Neuron (in vitro differentiated cells): ENCODE measurements at regions not wholly inside any gene's neighbourhood (a gene's known extent, or its start where the extent isn't known, plus 50 kb on each side); places are given as distances from the start of the nearest gene placed in this dataset.

Experiments used
- H2AFZ ChIP-seq: one replicate; pipeline ENCODE4 v1.6.1; 2013; ENCODE audit warnings: low read depth, mild to moderate bottlenecking, inconsistent platforms, low read length, moderate library complexity
- H3K27me3 ChIP-seq: one replicate; pipeline ENCODE4 v1.6.1; 2013; ENCODE audit warnings: low read length; ENCODE audit not compliant: insufficient read depth
- H3K36me3 ChIP-seq: one replicate; pipeline ENCODE4 v1.6.1; 2013; ENCODE audit warnings: low read length; ENCODE audit not compliant: insufficient read depth
- H3K4me1 ChIP-seq: one replicate; pipeline ENCODE4 v1.6.1; 2013; ENCODE audit warnings: low read length; ENCODE audit not compliant: insufficient read depth
- H3K4me3 ChIP-seq: 2 replicates; pipeline ENCODE4 v1.5.1; 2013; ENCODE audit warnings: mild to moderate bottlenecking, low read length, moderate library complexity
- H3K9me3 ChIP-seq: one replicate; pipeline ENCODE4 v1.6.1; 2013; ENCODE audit warnings: low read length

DNA sequence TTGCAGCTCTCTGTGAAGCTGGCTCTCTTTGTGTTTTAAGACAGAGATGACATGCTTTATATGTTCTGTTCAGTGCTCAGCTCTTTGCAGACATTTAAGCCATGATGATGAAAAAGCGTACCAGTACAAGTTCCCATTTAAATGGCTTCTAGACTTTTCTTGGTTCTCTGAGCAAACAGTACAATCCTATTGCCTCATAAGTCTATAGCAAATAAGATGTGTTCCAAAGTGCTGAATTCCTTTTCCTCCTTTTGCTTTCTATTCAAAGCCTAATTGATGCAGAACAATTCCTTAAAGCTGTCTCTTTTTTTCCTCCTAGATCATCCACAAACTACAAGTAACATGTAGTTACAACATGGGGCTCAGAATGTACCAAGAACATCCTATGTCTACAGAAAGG is 168.8 kb upstream of the SPATS2L start:
- peaks cover 38% of the 10 kb centered on the region for H3K4me1 ChIP-seq
- no peaks in the 10 kb centered on the region for H3K27me3 ChIP-seq
- no peaks in the 10 kb centered on the region for H3K36me3 ChIP-seq
- no peak overlapping the region for H2AFZ ChIP-seq
- H3K9me3 ChIP-seq, result peaks cover 2% of the 10 kb centered on the region
- H3K4me3 ChIP-seq, result no peak overlapping the region

DNA sequence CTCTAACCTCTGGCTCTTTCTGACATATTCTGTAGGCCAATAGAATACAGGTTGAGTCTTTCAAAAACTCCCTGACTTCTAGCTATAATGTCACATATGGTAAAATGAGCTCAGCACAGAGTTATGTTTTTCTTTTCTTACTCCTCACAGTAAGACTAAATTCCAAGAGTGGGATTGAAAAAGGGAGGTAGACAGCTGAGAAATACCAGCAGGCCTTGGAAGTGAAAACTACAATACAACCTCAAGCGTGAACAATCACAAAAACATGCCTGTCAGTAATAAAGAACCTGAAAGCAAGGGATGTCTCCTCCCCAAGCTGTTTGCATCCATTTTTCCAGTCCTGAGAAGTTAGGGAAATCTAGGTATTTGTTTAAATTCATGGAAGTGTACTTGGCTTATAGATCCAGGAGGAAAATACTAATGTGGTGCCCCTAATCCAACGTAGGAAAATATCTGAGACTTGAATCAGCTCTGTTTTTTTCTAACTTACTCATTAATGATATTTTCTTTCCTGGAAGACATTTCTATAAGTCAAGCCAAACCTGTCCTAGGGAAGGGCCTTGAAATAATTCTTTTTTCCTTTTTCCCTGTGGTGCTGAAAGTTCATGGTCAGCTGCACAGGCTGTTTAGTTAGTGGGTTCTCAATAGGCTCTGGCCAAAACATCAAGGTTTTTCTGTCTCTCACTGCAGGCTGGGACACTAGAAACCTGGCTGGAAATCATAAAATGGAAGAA is 167.9 kb upstream of the SPATS2L start:
- Histone ChIP-seq H3K9me3 (peaks cover 2% of the 10 kb centered on the region), H3K4me1 (peaks cover 31% of the 10 kb centered on the region)

DNA sequence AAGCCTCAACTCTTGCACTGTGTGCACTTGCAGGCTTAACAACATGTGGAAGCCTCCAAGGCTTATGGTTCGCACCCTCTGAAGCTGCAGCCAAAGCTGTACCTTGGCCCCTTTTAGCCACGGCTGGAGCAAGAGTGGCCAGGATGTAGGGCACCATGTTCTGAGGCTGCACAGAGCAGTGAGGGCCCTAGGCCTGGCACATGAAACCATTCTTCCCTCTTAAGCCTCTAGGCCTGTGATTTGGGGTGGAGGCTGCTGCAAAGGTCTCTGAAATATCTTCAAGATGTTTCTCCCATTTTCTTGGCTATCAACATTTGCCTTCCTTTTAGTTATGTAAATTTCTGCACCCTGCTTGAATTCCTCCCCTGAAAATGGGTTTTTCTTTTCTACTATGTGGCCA is 161.9 kb upstream of the SPATS2L start:
- Histone ChIP-seq H3K4me1 (peaks cover under 1% of the 10 kb centered on the region), H2AFZ (no peak overlapping the region), H3K36me3 (no peaks in the 10 kb centered on the region), H3K9me3 (peaks cover 6% of the 10 kb centered on the region), H3K4me3 (no peak overlapping the region), H3K27me3 (no peaks in the 10 kb centered on the region)

More for the DNA sequence above, 167.9 kb upstream of the SPATS2L start:
- Histone ChIP-seq H3K4me3 (no peak overlapping the region), H3K27me3 (no peaks in the 10 kb centered on the region), H2AFZ (no peak overlapping the region), H3K36me3 (no peaks in the 10 kb centered on the region)

DNA sequence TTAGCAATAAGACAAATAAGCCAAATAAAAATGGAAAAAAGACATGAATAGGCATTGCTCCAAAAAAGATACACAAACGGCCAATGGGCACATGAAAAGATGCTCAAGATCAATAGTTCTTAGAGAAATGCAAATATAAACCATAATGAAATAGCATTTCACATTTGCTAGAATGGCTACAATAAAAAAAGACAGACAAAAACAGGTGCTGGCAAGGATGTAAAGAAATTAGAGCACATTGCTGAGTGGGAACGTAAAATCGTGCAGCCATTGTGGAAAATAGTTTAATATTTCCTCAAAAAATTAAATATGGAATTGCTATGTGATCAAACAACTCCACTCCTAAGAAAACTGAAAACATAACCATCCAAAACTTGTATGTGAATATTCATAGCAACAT is 160.0 kb upstream of the SPATS2L start:
- no peaks in the 10 kb centered on the region for H3K27me3 ChIP-seq

DNA sequence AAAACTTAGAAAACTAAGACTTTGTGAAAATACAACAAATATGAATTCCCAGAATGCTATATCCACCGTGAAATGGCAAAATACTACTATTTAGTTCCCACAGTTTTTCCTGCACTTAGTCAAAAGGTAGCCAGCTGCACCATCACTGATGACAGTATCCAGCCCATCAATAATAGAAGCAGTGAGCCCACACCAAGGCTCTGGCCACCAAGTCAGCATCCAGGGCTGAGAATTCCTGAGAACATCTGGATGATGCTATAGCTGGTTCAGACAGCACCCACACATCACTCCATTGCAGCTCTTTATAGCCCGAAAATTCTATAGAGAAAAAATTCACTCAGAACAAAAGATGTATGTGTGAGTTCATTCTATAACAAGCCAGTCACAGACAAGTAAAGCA is 159.1 kb upstream of the SPATS2L start:
- Histone ChIP-seq H2AFZ (no peak overlapping the region), H3K4me3 (no peak overlapping the region), H3K9me3 (peaks cover 10% of the 10 kb centered on the region), H3K27me3 (no peaks in the 10 kb centered on the region), H3K4me1 (no peaks in the 10 kb centered on the region), H3K36me3 (no peaks in the 10 kb centered on the region)

More for the DNA sequence above, 160.0 kb upstream of the SPATS2L start:
- Histone ChIP-seq H2AFZ (no peak overlapping the region), H3K4me3 (no peak overlapping the region), H3K36me3 (no peaks in the 10 kb centered on the region), H3K4me1 (no peaks in the 10 kb centered on the region), H3K9me3 (peaks cover 8% of the 10 kb centered on the region)

DNA sequence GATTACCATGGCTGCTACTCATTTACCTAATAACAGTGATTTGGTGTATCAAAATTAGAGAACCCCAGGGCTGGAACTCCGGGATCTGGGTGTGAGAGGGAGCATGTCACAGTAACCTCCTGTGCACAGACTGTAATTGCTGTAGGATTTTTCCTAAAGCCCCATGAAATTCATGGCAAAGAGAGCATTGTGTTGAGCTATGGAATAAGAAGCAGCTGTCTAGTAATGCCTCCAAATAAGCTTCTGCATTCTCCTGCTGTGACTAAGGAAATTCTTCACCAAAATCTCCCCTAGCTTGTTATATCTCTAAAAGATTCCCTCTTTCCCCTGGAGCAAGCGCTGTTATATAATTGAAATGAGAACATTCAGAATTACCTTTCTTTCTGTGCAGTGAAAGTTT is 158.1 kb upstream of the SPATS2L start:
- Histone ChIP-seq H3K4me1 (no peaks in the 10 kb centered on the region), H2AFZ (no peak overlapping the region), H3K27me3 (no peaks in the 10 kb centered on the region), H3K36me3 (no peaks in the 10 kb centered on the region), H3K9me3 (peaks cover 12% of the 10 kb centered on the region), H3K4me3 (no peak overlapping the region)

DNA sequence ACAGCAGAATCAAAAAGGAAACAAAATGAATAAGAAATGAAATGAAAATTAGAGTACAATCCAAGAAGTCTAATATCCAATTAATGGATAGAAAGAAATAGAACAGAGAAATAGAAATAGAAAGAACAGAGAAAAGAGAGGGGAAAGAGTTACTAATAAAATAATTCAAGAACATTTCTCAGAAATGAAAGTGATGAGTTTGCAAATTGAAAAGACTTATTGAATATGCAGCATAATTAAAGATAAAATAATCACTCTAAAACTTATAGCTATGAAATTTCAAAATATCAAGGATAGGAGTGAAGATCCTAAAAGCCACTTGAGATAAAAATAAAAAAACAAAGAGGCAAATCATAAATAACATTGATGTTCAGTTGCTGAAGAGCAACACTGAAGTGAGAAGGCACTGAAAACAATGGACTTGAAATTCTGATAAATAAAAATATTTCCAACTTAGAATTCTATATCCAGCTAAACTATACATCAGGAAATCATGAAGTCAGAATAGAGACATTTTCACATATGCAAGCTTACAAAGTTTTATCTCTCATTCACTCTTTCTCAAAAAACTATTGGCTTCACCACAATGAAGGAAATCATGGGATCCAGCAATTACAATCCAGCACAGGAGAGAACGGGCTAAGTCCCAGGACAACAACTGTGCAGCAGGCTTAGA is 155.9 kb upstream of the SPATS2L start:
- Histone ChIP-seq H3K4me3 (no peak overlapping the region), H3K27me3 (no peaks in the 10 kb centered on the region), H2AFZ (no peak overlapping the region), H3K9me3 (peaks cover 7% of the 10 kb centered on the region), H3K4me1 (peaks cover 3% of the 10 kb centered on the region), H3K36me3 (no peaks in the 10 kb centered on the region)

DNA sequence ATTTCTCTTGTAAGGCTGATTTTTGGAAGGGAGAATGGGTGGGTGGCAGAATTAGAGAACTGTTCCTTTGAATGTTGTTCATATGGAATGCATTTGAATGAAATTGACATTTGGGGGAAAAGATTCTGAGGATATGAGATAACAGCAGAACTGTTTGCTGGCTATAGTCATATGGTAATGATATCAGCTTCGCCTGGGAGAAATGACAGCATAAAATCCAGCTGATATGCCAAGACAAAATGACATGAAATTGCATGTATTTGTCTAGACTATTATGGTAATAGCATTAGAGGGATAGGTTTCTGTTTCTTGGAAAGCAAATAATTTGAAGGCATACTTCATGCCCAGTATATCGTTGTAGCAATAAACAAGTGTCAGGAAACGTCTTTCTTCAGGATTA is 150.8 kb upstream of the SPATS2L start:
- H3K36me3 ChIP-seq, result no peaks in the 10 kb centered on the region
- H3K9me3 ChIP-seq, result peaks cover 7% of the 10 kb centered on the region
- H3K4me3 ChIP-seq, result no peak overlapping the region
- H3K27me3 ChIP-seq, result no peaks in the 10 kb centered on the region
- peaks cover 29% of the 10 kb centered on the region for H3K4me1 ChIP-seq
- no peak overlapping the region for H2AFZ ChIP-seq

DNA sequence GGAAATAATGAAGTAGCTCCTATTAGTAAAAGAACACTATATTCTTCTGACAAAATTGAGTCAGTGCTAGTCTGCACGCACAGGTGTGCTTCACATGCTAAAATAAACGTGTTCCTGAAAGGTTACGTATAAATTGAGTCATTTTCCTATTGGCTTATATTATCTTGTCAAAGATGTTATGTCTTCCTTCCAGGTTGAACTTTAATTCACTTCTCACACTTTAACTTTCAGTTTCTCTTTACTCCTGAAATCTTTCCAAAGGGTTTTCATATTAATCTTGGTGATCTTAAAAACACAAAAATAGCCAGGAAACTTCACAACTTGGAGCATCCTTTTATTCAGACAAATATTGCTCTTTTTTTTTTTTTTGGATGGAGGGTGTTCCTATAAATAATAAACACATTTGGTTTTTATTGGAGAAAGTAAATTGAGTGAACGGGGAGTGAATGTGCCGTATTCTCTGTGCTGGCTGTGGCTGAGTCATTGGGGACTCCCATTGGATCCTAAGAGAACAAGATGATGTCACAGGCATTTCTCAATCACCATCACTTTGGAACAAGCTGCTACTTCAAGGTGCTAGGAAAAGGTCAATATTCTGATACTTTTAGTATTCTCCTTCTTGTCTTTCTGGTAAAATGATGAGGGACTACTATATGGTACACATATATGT is 150.2 kb upstream of the SPATS2L start:
- Histone ChIP-seq H3K4me3 (no peak overlapping the region), H3K9me3 (peaks cover 6% of the 10 kb centered on the region), H3K36me3 (no peaks in the 10 kb centered on the region), H3K4me1 (peaks cover 29% of the 10 kb centered on the region), H3K27me3 (no peaks in the 10 kb centered on the region), H2AFZ (no peak overlapping the region)

DNA sequence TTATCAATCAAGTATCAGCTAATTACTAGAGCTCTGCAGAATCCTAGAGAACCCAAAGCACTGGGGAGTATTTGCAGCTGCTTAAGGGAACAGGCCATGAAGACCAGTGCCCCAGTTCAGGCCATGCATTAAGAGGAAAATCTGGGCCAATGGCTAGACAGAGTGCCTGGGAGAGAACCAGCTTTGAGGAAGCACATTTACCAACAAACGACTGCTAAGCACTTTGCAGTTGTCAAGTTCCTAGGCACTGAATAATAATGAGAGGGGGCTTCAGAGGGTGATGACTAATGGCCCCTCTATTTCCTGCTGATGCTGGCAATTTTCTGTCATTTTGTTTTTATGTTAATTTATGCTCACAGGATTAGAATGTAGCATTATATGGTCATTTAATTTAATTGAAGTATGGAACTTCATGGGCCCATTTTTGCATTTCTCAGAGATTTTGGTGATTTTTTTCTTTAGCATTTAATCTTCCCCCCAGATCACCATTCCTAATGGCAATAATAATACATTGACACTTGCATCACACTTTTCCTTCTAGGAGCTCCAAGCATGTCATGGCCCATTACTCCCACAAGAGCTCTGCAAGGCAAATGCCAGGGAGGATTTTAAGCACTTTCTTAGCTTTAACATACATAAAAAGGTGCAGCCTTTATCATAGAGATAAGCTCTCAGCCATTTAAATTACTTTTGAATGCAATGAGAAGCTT is 147.7 kb upstream of the SPATS2L start:
- H3K4me3 ChIP-seq, result no peak overlapping the region

DNA sequence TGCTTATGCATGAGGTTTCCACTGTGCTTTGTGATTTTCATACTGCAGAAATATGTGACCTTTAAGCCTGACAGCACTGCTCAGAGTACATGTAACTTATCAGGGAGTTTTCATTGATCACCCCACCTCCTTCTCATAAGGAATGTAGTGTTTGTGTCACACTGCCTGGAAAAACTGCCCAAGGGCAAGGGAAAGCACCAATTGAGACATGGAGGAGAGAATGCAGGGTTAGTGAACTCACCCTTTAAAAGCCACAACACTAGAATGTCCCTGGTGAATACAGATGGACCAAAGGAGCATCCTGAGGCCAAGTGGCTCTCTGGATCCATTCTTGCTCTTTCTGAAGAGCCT is 147.2 kb upstream of the SPATS2L start:
- Histone ChIP-seq H3K9me3 (peaks cover 1% of the 10 kb centered on the region), H3K36me3 (no peaks in the 10 kb centered on the region), H3K4me3 (no peak overlapping the region), H3K27me3 (no peaks in the 10 kb centered on the region), H2AFZ (no peak overlapping the region), H3K4me1 (peaks cover 29% of the 10 kb centered on the region)

More for the DNA sequence above, 147.7 kb upstream of the SPATS2L start:
- no peaks in the 10 kb centered on the region for H3K27me3 ChIP-seq
- H3K36me3 ChIP-seq, result no peaks in the 10 kb centered on the region
- no peak overlapping the region for H2AFZ ChIP-seq
- peaks cover 29% of the 10 kb centered on the region for H3K4me1 ChIP-seq
- peaks cover 1% of the 10 kb centered on the region for H3K9me3 ChIP-seq

DNA sequence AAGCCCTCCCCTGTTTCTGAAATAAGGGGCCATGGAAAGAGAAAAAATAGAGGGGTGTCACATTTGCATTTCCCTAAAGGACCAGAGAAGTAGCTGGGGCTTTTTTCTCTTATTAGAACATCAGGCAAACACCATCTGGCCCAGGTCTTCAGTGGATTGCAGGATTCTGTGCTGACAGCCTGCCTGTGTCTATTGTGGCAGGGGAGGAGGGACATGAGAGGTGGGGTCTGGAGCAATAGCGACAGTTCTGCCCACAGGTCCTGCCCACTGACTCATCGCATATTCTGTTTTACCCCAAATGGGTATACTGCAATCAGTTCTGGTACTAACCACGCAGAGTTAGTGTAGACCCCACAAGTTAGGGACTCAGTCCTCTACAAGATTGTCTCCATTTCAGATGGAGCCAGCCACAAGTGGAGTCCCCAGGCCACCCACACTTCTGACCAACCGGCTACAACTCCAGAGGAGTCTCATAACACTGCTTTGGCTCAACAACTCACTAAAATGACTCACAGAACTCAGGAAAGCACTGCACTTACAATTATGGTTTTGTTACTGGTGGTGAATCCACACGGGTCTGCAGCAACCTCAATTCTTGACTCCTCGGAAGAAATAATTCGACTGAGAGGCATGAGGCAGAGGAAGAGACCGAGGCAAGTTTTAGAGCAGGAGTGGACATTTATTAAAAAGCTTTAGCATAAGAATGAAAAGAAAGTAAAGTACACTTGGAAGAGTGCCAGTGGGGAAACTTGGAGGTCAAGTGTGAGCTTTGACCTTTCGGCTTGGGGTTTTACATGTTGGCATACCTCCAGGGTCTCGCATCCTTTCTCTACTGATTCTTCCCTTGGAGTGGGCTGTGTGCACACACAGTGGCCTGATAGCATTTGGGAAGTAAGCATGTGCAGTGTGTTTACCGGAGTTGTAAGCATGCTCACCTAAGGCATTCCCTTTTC is 146.4 kb upstream of the SPATS2L start:
- Histone ChIP-seq H3K4me1 (peaks cover 29% of the 10 kb centered on the region), H2AFZ (no peak overlapping the region), H3K36me3 (no peaks in the 10 kb centered on the region), H3K27me3 (no peaks in the 10 kb centered on the region), H3K9me3 (peaks cover 1% of the 10 kb centered on the region), H3K4me3 (no peak overlapping the region)
